TTC549 (cell line): ENCODE measurements at regions not wholly inside any gene's neighbourhood (a gene's known extent, or its start where the extent isn't known, plus 50 kb on each side); places are given as distances from the start of the nearest gene placed in this dataset.

ENCODE experiments used
- FAIRE-seq: peaks from 2 replicates; lab custom pipeline; 2012; peaks lifted over from hg19 to GRCh38; lab: Jason Lieb, UNC

DNA sequence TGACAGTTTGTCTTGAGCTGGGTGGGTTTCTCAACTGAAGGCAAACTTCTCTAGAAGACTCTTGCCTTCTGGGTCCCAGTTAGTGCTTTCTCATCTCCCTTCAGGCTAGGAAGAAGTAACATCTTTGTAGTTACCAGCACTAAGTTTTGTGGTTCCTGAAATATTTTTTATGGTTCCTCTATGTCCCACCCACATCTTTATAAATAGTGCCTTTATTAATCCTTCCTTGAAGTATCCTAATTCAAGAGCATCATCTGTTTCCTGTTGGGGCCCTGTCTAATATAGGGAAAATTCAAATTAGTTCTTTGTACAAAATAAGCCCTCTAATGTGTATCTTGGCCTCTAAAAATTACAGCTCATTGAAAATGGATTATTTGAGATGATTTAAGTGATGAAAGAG is 147.4 kb upstream of the MAOA start:
- no peak for FAIRE-seq

DNA sequence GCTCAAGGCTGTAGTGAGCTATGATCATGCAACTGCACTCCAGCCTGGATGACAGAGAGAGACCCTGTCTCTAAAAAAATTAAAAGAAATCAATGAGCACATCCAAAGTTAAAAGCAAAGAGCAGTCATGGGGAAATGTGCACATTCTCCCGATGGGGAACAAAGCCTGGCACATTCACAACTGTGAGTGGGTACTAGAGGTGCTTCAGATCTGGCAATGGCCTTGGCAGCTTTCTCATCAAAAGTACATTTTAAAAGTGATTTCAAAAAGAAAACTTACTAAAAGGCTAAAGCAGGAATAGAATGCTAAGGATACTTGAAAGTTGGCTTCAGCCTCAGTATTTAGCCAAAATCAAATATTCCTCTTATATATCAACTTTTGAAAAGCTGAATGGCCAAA is 145.9 kb upstream of the MAOA start:
- FAIRE-seq = no peak

GRCh38 chrX:43513085-43513484 is 143.0 kb upstream of the MAOA start:
- FAIRE-seq = no peak

- no peak for FAIRE-seq
Measured at GRCh38 chrX:43514820-43515219, 141.3 kb upstream of the MAOA start.

- FAIRE-seq = no peak
Measured at GRCh38 chrX:43522582-43522981, 133.5 kb upstream of the MAOA start.

- FAIRE-seq = no peak
Measured at GRCh38 chrX:43525901-43526610, 130.0 kb upstream of the MAOA start.

DNA sequence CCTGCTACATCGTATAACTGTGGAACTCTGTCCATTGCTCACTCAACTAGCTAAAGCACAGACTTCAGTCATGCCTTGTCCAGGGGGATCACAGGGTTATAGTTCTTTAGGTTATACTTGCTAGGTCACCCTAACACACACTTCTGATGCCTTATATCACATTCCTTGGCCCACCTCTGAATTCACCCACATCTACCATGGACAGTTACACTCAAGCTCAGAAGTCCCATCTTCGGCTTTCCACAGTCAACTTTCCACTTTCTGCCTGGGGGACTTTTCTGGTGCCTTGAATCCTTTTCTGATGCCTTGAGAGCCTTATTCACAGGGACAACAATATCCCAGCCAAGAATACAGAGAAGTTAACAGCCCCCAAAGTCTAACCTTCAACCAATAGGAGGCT is 129.2 kb upstream of the MAOA start:
- no peak for FAIRE-seq

- no peak for FAIRE-seq
Measured at GRCh38 chrX:43527801-43528200, 128.3 kb upstream of the MAOA start.

- FAIRE-seq = no peak
Measured at GRCh38 chrX:43530837-43531236, 125.3 kb upstream of the MAOA start.

- FAIRE-seq = no peak
Measured at GRCh38 chrX:43540318-43540717, 115.8 kb upstream of the MAOA start.

- FAIRE-seq = no peak
Measured at GRCh38 chrX:43551590-43551989, 104.5 kb upstream of the MAOA start.

DNA sequence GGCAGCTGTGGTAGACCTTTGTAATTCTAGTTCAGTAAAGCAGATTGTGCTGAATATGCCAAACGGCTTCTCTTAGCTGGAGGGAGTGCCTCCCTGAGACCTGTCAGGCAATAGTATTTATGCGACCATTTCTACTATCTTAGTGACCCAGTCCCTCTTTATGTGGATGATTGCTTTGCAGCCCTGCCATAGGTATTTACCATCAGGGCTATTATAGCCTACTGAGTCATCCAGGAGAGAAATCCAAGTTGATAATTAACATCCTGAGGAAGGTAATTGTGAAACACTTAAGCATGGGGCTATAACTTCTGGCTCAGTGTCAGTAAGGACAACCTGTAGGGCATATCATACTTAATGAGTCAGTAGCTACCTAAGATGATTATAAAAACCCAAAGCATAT is 103.9 kb upstream of the MAOA start:
- no peak for FAIRE-seq

DNA sequence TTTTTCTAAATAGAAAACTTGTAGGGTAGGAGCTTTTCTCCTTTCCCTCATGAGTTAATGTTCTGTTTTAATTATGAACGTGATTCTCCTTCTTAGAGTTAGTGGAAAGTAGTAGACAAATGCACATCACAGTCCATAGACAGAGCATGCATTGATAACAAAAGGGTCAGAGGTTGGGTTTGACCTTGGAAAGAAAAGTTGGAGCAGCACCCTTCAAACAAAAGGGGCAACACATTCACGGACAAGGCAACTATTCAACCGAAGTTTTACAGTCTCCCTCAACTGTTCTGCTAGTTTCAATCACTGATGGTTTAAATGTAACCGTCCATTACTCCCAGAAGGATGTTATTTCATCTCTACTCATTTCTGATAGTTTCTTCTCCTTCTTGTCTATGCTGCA is 103.4 kb upstream of the MAOA start:
- no peak for FAIRE-seq

DNA sequence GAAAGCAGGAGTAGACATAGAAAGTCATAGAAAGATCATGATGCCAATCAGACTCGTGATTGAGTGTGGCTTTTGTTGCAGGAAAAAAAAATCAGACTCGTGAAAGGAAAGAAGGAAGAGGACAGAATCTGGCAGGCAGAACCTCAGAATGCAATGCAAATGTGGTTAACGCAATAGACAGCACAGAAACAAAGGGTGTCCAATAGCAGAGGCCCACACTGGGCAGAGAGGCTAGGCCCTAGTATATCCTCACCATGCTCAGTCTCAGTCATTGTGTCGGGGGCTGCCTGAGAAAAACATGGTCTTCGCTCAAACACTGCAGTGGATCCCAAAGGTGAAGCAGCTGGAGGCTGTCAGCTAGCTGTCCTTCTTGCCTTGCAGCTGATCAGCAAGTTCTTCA is 102.8 kb upstream of the MAOA start:
- FAIRE-seq = no peak

GRCh38 chrX:43556207-43556606 is 99.9 kb upstream of the MAOA start:
- FAIRE-seq = no peak

DNA sequence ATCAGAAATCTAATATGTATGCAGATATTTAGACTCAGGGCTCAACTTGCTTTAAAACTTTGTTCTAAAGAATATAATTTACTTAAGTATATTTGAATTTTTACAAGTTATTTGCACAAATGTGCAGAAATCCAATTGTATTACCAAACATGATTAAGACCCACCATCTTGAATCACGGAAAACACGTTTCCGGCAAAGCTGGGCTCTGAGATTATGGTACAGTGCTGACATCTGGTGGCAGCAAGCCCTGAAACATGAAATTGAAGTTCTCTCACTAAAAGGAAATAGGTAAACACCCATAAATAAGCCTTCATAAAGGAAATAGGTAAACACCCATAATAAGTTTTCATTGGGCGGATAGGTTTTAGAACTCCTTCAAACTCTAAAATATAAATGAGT is 98.3 kb upstream of the MAOA start:
- FAIRE-seq = peak; percentile 81

DNA sequence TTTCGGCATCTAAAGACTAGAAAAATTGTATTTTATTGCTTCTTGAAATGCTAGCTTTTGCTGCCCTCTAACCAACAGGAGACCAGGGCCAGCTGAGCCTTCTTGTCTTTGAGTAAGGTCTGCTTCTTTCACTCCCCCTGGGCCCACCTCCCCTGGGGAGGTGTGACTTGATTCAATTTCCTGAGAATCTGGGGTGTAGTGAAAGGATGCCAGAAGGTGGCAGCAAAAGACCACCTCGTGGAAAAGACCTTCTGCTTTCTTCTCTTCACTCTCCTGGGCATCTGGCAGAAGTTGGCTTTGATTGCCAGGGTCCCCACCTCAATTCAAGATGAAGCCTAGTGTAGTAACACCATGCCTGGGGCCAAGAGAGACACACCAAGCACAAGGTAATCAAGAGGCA is 96.5 kb upstream of the MAOA start:
- FAIRE-seq = no peak

DNA sequence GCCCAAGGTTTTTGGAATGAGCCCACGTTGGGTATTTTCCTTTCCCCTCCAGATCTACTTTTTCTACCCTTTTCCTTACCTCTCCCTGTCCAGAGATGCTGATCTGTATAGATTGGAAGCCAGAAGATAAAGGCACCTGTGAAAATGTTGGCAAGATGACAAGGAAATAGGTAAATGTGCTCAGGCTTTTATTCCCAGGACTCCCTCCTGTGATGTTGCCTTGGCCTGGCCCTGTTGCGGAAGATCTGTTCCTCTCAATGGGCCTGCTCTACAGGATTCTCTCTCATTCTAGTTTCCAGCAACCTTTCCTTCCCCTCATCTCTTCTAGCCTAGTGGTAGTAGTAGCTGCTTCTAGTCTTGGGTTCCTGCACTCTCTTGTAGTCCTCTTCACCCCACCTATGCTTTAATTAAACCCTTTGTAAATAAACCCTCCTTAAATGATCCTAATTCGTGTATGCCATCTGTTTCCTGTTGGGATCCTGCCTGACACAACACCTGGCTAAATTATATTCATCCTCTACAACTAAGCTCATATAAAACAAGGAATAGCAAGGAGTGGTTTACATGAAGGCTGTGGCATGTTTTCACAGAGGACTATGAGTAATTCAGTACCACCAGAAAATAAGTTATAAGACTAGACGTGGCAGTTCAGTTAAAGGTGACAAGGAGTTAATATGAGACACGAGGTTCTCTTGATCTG is 95.7 kb upstream of the MAOA start:
- FAIRE-seq = no peak

GRCh38 chrX:43562372-43562771 is 93.7 kb upstream of the MAOA start:
- no peak for FAIRE-seq

DNA sequence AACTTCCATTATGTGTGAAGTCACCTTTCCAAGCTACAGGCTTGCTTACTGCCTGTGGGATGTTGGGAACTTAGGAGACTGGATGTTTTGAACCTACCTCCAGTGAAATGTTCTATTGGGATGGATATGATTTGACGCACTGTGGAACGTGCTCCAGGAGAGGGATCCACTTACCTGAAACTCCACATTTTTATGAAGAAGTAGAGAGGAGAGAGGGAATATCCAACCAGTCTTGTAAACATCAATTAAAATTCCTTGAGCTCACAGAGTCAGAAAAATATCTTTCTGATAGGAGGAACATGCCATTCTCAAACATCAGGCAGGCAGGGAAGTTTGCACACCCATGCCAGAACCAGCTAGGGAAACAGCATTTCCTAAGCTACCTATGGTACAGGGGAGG is 91.1 kb upstream of the MAOA start:
- FAIRE-seq = no peak

GRCh38 chrX:43566170-43566569 is 89.9 kb upstream of the MAOA start:
- no peak for FAIRE-seq

DNA sequence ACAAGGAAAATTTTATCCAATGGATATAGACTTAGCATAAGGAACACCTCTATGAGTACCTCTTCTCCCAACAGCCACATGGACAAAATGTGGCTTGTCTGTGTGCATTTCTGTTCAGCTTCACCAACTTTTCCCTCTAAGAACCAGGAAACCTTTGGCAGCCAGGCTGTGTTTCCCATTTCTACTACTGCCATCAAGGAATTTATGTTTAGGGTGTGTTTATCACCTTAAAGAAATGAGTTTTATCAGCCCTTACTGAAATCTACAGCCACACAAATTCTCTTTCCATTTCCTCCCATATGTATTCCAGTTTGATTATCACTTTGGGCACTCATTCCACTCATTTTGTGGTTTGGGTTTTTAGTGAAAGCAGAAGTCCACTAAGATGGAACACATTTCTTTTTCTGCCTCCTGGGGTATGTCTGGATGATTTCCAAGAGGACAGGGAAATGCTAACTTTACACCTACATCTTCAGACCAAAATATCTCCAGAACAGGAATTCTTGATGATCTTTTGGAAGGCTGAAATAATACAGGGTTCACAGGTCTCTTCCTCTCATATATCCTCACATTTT is 82.6 kb upstream of the MAOA start:
- no peak for FAIRE-seq

GRCh38 chrX:43580621-43581020 is 75.5 kb upstream of the MAOA start:
- FAIRE-seq = no peak

DNA sequence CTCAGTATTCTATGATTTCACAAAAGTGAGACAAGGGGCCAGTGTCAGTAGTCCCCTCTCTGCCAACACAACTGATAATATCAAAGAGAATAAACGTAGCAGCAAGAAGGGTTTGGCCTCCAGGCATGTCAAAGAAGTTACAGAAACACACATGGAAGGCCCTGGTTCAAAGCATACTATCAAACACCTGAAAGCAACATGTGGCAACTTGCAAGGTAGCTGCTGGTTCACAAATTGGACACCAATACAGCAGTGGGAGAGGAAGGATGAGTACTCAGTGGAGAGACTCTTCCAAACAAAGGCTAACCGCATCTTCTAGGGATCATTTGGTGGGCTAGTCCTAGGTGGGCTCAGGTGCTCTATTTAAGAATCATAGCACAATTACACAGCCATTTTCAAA is 74.9 kb upstream of the MAOA start:
- no peak for FAIRE-seq
